ENCODE measurements at regions not wholly inside any gene's neighbourhood (a gene's known extent, or its start where the extent isn't known, plus 50 kb on each side); places are given as distances from the start of the nearest gene placed in this dataset.

GRCh38 chr13:26983543-26984320 lies 187.9 kb downstream of the USP12 start:
- Mint-ChIP-seq H3K9me3 (no peaks in the 10 kb centered on the region), H3K27me3 (peaks cover 31% of the 10 kb centered on the region), H3K4me3 (no peak overlapping the region), H3K27ac (peak overlapping the region; percentile 85), H3K36me3 (no peaks in the 10 kb centered on the region), H3K4me1 (ENCODE audit: unreplicated experiment) (peaks cover 11% of the 10 kb centered on the region)
- TF ChIP-seq CTCF (conservative IDR thresholded peaks at IDR 0.05): no peak
- DNase-seq (ENCODE audit: extremely low spot score, unreplicated experiment): no peak

GRCh38 chr13:26980099-26981031 lies 191.2 kb downstream of the USP12 start:
- H3K9me3 Mint-ChIP-seq: no peaks in the 10 kb centered on the region
- no peak for TF ChIP-seq CTCF (conservative IDR thresholded peaks at IDR 0.05)
- H3K4me3 Mint-ChIP-seq: no peak overlapping the region
- H3K27ac Mint-ChIP-seq: no peak overlapping the region
- peaks cover 36% of the 10 kb centered on the region for H3K27me3 Mint-ChIP-seq
- no peak for DNase-seq (ENCODE audit: extremely low spot score, unreplicated experiment)
- H3K4me1 Mint-ChIP-seq (ENCODE audit: unreplicated experiment): peaks cover 10% of the 10 kb centered on the region
- no peaks in the 10 kb centered on the region for H3K36me3 Mint-ChIP-seq

DNA sequence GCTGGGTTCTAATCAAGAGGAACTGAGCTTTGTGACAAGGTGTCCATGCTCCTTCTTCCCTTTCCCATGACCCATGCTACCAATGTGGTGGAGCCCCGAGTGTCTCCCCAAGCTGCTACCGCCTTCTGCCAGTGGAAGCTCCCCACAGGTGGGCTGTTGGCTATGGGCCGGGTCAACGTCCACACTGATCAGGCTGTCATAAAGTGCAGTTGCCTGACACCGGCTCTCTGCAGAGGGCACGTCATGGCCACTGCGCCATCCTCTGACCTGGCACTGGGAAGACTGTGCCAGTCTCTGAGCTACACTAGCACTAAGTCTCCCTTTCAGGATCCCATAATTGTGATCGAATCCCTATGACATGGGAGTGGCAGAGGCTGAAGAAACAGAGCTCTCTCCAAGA lies 192.3 kb downstream of the USP12 start:
- H3K27me3 Mint-ChIP-seq: peaks cover 35% of the 10 kb centered on the region
- TF ChIP-seq CTCF (conservative IDR thresholded peaks at IDR 0.05): no peak
- no peaks in the 10 kb centered on the region for H3K9me3 Mint-ChIP-seq
- no peaks in the 10 kb centered on the region for H3K36me3 Mint-ChIP-seq
- H3K4me1 Mint-ChIP-seq (ENCODE audit: unreplicated experiment): peaks cover 7% of the 10 kb centered on the region
- no peak overlapping the region for H3K27ac Mint-ChIP-seq
- DNase-seq (ENCODE audit: extremely low spot score, unreplicated experiment): no peak
- no peak overlapping the region for H3K4me3 Mint-ChIP-seq

- no peaks in the 10 kb centered on the region for H3K9me3 Mint-ChIP-seq
- H3K27ac Mint-ChIP-seq: peak overlapping the region; percentile 12
- H3K27me3 Mint-ChIP-seq: peaks cover 43% of the 10 kb centered on the region
- H3K4me3 Mint-ChIP-seq: no peak overlapping the region
- DNase-seq (ENCODE audit: extremely low spot score, unreplicated experiment): no peak
- H3K4me1 Mint-ChIP-seq (ENCODE audit: unreplicated experiment): peaks cover 4% of the 10 kb centered on the region
- H3K36me3 Mint-ChIP-seq: no peaks in the 10 kb centered on the region
- TF ChIP-seq CTCF (conservative IDR thresholded peaks at IDR 0.05): no peak
Measured at GRCh38 chr13:26978081-26978860, 193.3 kb downstream of the USP12 start.

- peaks cover 41% of the 10 kb centered on the region for H3K27me3 Mint-ChIP-seq
- no peak for DNase-seq (ENCODE audit: extremely low spot score, unreplicated experiment)
- H3K36me3 Mint-ChIP-seq: no peaks in the 10 kb centered on the region
- no peaks in the 10 kb centered on the region for H3K9me3 Mint-ChIP-seq
- no peaks in the 10 kb centered on the region for H3K4me1 Mint-ChIP-seq (ENCODE audit: unreplicated experiment)
- no peak overlapping the region for H3K4me3 Mint-ChIP-seq
- no peak overlapping the region for H3K27ac Mint-ChIP-seq
- no peak for TF ChIP-seq CTCF (conservative IDR thresholded peaks at IDR 0.05)
Measured at GRCh38 chr13:26977541-26977940, 194.1 kb downstream of the USP12 start.
